DMS 273 (cell line): ENCODE measurements at regions not wholly inside any gene's neighbourhood (a gene's known extent, or its start where the extent isn't known, plus 50 kb on each side); places are given as distances from the start of the nearest gene placed in this dataset.

Source experiments
- DNase-seq: peaks from one replicate; lab custom pipeline; 2025; ENCODE audit not compliant: unreplicated experiment; lab: John Stamatoyannopoulos, UW

- no peak for DNase-seq
These were observed 408.3 kb downstream of the AACS start for GRCh38 chr12:125473501-125473900.

- DNase-seq, result no peak
These were observed 422.1 kb downstream of the AACS start for GRCh38 chr12:125487336-125487735.

GRCh38 chr12:125491553-125491952 is 426.3 kb downstream of the AACS start:
- DNase-seq, result no peak

GRCh38 chr12:125492354-125493270 is 427.4 kb downstream of the AACS start:
- DNase-seq, result no peak

GRCh38 chr12:125493704-125494308 is 428.6 kb downstream of the AACS start:
- DNase-seq, result no peak

GRCh38 chr12:125503128-125503527 is 437.9 kb downstream of the AACS start:
- no peak for DNase-seq

GRCh38 chr12:125509195-125509594 is 444.0 kb downstream of the AACS start:
- no peak for DNase-seq

- no peak for DNase-seq
These were observed 447.5 kb downstream of the AACS start for GRCh38 chr12:125512541-125513298.

GRCh38 chr12:125515887-125516286 is 450.7 kb downstream of the AACS start:
- DNase-seq, result no peak

- no peak for DNase-seq
These were observed 452.8 kb downstream of the AACS start for GRCh38 chr12:125518074-125518473.

GRCh38 chr12:125519026-125519651 is 453.9 kb downstream of the AACS start:
- no peak for DNase-seq

GRCh38 chr12:125525879-125526278 is 460.6 kb downstream of the AACS start:
- no peak for DNase-seq

GRCh38 chr12:125528281-125528680 is 463.0 kb downstream of the AACS start:
- DNase-seq, result no peak

GRCh38 chr12:125530201-125530600 is 465.0 kb downstream of the AACS start:
- no peak for DNase-seq

- DNase-seq, result no peak
These were observed 465.6 kb downstream of the AACS start for GRCh38 chr12:125530876-125531275.

- DNase-seq, result no peak
These were observed 466.3 kb downstream of the AACS start for GRCh38 chr12:125531574-125531973.

- peak; percentile 66 for DNase-seq
These were observed 468.3 kb downstream of the AACS start for GRCh38 chr12:125533434-125534029.

GRCh38 chr12:125538401-125539199 is 473.4 kb downstream of the AACS start:
- no peak for DNase-seq

GRCh38 chr12:125540580-125541204 is 475.5 kb downstream of the AACS start:
- no peak for DNase-seq

GRCh38 chr12:125544960-125545359 is 479.7 kb downstream of the AACS start:
- no peak for DNase-seq
